Inflammatory macrophage treated with lipopolysaccharide for 1 hour (primary cell): ENCODE measurements at regions not wholly inside any gene's neighbourhood (a gene's known extent, or its start where the extent isn't known, plus 50 kb on each side); places are given as distances from the start of the nearest gene placed in this dataset.
"Not testable (repeated sequence)": the region's sequence is repeated elsewhere in the genome, so short reads cannot be mapped to it uniquely, and the experiment has no call there.

Source experiments
- DNase-seq, 2 donors: peaks; one replicate each; pipeline ENCODE4 v3.0.0-alpha.2; 2020 to 2022

DNA sequence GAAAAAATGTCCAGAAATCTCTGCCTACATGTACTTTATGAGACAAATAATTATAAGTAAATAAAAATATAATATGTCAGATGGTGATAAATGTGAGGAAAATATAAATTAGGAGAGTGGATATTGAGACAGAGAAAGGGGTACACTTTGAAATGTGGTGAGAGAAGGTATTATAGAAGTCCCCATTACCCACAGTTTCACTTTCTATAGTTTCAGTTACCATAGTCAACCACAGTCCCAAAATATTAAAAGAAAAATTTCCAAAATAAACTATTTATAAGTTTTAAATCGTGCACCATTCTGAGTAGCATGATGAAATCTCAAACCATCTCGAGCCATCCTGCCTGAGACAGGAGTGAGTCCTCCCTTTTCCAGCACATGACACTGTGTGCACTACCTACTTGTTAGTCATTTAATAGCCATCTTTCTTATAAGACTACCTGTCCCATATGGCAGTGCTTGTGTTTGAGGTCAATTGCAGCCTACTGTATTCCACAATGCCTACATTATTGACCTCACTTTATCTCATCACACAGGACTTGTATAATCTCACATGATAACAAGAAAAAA is 653.7 kb downstream of the DACH1 start:
- no peak for DNase-seq

DNA sequence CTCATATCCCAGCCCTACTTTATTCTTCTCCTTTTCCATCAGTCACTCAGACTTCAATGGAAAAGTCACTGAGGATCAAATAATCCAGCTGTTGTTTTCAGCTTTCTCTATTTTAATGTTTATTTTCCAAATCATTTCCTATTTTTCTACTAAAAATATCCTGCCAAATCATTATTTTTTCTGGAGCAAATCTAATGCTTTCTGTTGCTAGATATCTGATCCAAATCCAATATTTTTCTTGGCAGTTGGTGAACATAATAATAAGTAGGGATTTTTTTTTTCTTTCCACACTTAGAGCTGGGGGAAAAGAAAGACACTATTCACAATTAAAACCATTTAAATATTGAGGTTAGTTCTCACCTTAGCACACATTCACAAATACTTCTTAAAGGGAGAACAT is 656.1 kb downstream of the DACH1 start:
- no peak for DNase-seq

DNA sequence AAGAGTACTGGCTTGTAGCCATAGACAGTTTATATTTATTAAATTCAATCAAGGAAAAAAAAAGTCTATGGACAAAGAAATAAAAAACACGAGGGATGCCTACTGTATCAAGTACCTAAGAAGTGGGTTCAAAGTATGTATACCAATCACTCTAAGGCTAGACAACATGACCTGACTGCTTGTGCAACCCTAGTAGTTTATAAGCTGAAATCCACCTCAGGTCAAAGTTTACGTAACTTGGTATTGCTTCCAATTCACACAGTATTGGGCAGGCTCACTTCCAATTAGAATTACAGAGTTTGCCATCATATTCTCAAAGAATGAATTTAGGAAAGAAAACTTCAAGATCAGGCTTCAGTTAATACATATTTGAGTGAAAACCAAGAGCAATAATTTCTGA is 657.8 kb downstream of the DACH1 start:
- DNase-seq = no peak

DNA sequence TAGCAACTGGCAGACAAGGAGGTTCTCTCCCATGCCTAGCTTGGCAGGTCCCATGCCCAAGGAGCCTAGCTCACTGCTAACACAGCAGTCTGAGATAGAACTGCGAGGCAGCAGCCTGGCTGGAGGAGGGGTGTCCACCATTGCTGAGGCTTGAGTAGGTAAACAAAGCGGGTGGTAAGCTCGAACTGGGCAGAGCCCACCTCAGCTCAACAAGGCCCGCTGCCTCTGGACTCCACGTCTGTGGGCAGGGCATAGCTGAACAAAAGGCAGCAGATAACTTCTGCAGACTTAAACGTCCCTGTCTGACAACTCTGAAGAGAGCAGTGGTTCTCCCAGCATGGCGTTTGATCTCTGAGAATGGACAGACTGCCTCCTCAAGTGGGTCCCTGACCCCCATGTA is 682.4 kb downstream of the DACH1 start:
- DNase-seq = not testable (repeated sequence)

DNA sequence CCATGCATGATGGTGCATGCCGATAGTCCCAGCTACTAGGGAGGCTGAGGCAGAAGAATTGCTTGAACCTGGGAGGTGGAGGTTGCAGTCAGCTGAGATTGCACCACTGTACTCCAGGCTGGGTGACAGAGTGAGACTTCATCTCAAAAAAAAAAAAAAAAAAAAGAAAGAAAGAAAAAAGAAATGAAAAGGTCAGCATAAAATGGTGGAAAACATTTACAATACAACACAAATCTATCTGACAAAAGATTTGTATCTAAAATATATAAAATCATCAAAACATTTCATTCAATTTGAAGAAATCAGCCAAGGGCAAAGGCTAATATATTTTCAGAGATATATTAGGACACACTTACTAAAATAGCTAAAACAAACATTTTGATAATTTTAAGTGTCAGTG is 683.7 kb downstream of the DACH1 start:
- DNase-seq = not testable (repeated sequence)

DNA sequence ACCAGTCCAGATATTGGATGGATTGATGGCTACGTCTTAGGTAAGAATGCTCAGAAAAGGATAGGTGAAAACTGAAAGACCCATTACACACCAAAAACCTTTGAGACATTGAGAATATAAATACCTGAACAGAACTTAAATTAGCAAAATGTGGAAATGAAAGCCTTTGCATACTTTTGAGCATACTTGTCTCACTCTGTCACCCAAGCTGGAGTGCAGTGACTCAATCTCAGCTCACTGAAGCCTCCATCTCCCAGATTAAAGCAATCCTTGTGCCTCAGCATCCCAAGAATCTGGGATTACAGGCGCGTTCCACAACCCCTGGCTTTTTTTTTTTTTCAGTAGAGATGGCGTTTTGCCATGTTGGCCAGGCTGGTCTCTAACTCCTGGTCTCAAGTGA is 695.3 kb downstream of the DACH1 start:
- DNase-seq = no peak

DNA sequence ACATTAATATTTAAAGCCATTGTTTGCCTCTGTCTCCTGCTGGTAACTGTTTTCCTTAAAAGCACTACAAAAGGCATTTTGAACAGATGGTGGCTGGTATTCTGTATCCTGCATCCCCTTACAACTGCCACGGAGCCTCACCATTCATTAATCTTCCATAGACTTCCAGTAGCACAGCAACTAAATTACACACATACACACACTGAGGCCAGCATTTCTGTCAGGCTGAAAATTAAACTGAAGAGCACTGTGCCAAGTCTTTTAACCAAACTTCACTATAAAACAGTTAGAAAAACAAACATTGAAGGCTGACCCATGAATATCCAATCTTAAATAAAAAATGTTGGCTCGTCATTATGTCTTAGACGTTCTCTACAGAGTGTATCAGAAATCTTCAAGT is 697.8 kb downstream of the DACH1 start:
- DNase-seq = no peak

DNA sequence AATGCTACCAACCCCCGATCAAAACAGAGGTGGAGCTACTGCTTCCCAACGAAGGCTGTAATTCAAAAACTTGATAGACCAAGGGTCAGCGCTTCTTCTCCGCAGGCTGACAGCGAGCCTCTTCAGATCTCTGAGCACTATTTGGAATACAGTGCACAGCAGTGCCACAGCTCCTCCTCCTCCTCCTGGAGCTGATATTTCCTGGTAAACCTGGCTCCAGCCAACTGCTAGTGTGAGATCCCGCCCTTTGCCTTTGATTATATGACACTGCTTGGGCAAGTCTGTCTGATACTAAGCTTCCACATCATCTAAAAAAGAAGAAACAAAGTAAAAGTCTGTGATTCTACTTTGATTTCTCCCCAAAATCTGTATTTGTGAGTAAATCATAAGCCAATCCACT is 710.5 kb downstream of the DACH1 start:
- no peak for DNase-seq

DNA sequence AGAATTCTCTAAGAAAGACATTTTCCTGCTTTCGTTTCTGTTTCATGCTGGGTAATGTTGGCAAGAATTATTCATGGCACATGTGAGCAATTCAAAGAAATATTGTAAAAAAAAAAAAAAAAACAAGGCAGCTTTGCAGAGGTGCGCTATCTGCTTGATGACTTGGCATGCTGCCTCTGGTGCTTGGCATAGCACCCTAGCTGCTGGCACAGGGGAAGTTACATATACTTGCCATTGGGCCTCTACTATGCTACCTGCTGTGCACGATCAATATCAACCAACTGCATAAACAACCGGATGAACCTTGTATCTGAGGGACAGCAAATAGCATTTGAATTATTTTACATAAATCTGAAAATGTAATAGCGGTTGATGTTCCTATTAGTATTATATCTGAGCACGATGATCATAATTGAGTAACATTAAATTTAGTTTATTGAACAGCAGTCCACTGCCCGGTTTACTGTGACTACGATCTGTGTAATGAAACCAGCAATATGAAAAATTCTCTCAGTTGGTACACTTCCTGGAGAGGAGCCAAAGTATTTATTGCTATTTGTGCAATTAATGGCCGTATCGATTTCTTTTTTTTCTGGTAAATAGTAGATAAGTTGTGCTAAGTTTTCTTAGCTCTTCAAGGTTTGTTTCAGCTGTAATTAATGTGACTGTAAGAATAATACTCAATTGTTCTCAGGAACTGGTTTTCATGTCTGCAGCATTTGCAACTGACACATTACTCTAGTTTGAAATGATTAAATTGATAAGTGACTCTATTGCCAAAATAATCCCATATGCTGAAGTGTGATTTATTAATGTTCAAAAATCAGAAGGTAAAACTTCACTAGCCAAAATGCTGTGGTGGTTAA is 717.3 kb downstream of the DACH1 start:
- no peak for DNase-seq

DNA sequence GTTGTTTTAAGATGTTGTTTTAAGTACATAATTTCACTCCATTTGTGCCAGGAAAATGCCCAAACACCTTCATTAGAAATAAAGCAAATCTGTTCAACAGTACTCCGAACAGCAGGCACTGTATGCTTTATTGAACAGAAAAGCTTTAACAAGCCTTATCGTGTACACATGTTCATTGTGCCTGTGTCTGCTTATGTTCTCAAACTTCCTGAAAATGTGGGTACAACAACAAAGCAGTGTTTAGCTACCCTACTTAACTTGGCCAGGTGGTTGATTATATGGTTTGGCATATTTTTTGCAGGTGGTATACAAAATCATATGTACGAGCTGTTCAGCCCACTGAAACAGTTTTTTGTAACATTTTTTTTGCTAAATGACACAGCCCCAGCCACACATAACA is 718.0 kb downstream of the DACH1 start:
- DNase-seq = no peak

DNA sequence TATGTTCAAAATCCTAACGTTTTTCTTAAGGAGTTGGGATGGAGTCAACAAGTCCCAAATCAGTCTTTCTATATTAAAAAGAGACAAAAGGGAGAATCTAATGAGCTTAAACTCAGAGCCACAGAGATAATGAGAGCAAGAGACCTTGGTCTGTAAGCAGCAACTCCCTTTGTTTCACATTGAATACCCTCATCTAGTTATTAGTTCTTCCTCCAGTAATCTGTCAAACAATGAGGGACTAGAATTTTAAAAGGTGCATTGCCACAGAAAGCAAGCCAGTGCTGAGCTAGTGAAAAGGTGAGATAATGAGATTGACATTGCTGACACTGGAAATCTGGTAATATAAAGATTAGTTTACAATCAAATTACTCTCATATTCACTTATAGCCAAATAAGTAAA is 718.6 kb downstream of the DACH1 start:
- DNase-seq = no peak

DNA sequence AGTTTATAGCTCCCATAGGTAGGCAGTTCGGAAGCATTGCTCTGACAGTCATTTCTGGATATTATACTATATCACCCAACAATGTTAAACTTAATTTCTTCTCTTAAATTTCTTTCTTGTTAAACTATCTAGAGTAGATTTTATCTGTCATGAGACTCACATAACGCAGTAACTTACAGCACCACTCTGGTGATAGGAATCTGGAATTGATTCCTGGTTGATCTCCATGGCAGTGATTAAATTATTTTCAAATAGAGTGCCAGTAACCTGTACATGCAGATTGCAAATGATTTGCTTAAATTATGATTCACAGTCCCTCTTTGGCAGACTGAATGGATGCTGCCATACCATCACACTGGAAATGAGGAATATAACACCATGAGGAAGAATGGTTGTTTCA is 722.1 kb downstream of the DACH1 start:
- no peak for DNase-seq

DNA sequence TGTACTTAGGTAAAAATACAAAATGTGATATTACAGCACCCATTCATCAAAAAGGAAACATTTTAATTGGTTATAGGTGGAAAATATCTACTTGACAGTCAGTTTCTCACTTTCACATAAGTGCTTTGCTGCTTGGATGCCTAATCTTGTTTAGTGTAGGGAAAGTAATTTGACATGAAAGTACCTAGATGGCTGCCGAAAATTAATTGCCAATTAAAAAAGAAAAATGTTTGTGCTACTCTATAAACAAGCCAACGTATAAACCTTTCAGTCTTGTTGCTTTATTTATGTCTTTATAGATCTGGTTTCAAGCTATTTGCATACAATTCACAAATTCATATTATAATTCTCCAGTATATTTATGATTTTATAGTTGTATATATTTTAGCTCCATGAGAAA is 729.9 kb downstream of the DACH1 start:
- no peak for DNase-seq

DNA sequence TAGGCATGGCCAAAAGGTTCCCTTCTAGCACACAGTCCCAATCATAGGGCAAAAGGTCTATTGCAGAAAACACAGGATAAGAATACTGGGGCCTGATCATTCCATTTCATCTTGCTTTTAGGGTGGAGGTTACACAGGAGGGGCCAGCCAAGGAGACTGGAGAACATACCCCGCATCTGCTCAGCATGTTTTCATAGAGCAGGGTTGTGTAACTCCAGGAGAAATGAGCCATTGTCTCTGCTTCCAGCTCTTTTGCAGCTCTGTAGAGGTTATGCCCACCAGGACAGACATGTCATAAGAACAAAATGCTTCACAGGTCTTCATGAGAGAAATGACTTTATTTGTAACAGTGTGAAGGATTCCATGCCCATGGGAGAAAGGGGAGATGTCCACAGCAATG is 742.8 kb downstream of the DACH1 start:
- DNase-seq = no peak

DNA sequence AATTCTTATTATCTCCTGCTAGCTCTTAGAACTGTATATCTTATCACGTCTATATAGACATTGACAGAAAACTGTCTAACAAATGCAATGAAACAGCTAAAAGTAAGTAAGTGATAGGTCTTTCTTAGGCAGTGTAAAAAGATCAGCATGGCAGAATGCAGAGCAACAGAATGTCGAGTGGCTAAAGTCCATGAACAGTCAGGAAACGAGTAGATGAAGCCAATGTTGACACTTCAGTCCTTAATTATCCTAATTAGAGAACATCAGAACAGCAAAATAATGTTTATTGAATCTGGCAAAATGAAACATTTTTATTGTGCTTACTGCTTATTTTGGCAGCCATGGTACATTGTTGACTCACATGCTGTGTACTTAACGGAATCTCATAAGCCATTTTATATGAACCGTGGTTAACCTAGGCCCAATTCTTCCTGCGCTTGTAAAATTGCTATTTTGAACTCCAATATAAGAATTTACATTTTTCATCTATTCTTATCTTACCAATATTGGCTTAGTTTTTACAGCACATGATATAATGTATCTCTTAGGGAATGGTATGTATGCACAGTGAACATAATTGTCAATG is 748.1 kb downstream of the DACH1 start:
- no peak for DNase-seq

DNA sequence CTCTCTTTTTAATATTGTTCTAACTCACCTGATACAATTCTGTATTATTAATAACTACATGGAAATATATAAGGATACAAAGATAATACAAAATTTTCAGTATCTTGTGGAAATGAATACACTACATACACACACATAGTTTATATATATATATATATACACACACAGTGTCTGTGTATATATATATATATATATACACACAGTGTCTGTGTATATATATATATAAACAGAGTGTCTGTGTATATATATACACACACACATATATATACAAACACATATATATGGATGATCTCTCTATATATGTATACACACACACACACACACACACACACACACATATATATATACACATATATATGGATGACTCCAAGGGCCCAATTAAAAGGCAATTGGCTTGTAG is 749.1 kb downstream of the DACH1 start:
- DNase-seq = no peak

DNA sequence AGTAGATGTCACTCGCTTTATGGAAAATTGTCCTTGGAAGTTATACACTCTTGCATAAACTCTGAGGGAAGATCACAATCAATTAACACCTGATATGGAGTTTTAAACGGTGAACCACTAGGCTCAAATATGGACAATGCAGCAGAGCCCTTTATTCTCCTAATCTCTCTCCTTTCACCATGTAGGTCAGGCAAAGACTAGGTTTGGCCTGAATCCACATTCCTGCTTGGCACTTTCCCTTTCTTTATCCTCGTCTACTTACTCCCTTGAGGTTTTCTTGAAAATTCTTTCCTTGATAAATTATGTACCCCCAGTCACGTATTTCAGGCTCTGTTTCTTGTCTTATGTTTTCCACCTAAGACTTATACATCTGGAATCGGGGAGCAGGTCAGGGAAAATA is 751.7 kb downstream of the DACH1 start:
- no peak for DNase-seq

DNA sequence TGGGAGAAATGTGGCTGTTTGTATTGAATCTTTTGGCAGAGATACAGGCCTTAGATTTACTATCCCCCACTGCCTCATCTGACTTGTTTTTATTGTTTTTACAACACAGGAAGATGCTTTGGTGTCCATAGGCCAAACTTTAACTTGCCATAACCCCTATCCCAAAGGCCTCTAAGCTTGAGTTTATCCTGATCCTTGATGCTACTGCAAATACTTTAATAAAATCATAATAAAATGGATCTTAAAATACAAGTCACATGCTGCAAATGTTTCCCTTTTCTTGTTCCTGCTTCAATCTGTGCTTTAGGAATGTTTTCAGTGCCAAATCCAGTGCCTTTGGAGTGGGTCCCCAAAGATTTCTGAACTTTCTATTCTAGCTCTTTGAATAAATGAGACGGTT is 770.6 kb downstream of the DACH1 start:
- no peak for DNase-seq

DNA sequence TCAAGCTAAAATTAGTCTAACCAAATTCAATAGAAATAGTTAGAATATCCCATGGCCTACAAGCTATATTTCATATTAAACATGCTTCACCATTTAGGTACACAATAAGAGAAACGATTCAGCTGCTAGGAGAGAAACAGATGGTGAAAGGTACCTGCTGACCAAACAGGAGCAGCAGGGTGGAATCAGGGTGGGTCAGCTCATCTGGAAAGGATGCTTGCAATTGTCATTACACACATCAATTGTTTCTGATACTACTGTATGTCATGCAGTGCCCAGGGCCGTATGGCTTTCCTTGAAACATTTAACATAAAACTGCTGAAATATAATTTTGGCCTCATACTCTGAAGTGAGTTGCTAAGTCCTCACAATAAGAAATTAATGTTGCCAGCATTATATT is 776.0 kb downstream of the DACH1 start:
- no peak for DNase-seq

DNA sequence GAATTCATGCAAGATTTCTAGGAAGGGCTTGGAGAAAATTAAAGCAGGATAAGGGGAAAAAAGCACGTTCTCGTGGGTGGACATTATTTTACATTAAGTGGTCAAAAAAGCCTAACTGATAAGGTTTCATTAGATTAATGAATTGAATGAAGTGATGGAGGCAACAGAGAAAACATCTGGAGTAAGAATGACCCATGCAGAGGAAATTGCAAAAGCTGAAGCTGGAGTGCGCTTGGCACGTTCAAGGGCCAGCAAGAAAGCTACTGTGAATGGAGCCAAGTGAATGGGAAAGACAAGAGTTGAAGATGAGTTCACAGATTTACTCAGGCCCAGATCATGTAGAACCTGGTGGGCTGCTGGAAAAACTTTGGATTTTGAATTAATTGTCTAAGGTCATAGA is 777.9 kb downstream of the DACH1 start:
- no peak for DNase-seq

DNA sequence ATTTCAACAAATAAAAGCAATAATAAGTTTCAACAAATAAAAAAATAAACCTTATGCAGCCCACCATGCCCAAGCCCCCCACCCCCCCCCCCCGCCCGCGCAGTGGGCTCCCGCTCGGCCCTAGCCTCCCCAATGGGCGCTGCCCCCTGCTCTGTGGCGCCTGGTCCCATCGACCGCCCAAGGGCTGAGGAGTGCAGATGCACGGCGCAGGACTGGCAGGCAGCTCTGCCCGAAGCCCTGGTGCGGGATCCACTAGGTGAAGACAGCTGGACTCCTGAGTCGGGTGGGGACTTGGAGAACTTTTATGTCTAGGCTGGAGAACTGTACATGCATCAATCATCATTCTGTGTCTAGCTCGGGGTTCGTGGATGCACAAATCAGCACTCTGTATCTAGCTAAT is 779.6 kb downstream of the DACH1 start:
- DNase-seq = no peak

DNA sequence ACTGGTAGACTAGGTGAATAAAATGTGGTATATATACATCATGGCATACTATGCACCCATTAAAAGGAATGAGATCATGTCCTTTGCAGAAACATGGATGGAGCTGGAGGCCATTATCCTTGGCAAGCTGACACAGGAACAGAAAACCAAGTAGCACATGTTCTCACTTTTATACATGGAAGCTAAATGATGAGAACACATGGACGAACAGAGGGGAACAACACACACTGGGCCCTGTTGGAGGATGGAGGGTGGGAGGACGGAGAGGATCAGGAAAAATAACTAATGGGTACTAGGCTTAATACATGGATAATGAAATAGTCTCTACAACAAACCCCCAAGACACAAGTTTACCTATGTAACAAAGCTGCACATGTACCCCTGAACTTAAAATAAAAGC is 780.0 kb downstream of the DACH1 start:
- DNase-seq = no peak

DNA sequence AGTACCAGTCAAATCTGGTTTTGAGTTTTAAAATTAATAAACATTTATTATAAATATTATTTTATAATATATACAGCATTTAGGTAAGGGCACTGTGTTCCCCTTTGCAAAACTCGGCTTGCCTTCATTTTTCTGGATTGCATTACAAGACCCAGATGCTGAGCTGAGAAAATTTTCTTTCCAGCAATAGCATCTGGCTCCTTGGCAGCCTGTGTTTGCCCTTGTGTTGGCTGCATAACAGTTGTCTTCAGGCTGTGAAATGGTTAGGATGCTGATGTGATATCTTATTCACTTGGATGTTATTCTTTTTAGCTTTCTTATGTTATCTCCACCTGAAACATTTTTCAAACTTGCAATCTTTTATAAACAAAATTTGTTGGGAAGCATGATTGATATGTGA is 784.4 kb downstream of the DACH1 start:
- no peak for DNase-seq

DNA sequence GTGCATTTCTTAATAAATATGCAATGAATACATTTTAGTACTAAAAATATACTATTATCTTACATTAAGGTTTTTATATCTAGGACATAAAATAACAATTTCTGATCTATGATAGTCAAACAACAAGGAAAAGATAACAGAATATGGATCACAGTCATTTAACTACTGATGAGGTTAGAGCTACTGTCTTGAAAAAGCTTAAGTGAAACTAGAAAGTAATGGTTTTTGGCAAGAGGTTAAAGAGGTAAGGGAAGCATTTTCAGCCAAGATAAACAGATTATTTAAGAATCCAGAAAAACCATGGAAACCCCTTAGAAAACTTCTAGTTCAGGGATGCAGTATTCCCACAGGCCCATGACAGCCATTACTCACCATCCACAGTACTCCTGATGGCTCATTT is 787.4 kb downstream of the DACH1 start:
- no peak for DNase-seq

DNA sequence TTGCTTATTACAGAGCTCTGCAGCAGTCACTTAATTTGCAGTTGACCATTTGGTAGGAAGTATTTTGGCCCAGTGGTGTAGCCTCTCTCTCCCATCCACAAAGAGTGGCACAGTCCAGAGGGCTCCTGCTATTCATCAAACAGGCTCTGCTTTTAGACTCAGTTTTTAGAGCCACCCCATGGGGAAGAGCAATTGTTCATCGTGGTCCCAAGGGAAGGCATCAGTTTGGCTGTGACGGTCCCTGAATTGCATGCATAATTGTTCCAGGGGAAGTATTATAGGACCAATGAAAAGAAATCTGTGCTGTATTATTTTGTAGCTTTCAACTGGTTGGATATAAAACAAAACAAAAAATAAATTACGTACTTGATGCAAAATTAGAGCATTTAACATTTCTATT is 799.0 kb downstream of the DACH1 start:
- DNase-seq = no peak
